PC-9 (cell line): ENCODE measurements at regions not wholly inside any gene's neighbourhood (a gene's known extent, or its start where the extent isn't known, plus 50 kb on each side); places are given as distances from the start of the nearest gene placed in this dataset.

ENCODE experiments used
- BruUV-seq: library from RNA; stranded (reverse); fragments of 400-500 nt; replicated peaks from 2 replicates; lab custom pipeline; 2021; lab: Mats Ljungman, UMichigan
- CTCF ChIA-PET: fragments of 300-600 bp; sonication (Branson Sonifier 250); formaldehyde crosslinking; loops from one replicate; lab custom pipeline; 2022; ENCODE audit warnings: antibody characterized with exemption; lab: Charles Lee
- POLR2A ChIA-PET: fragments of 300-600 bp; sonication (Branson Sonifier 250); formaldehyde crosslinking; loops from one replicate; lab custom pipeline; 2022; ENCODE audit warnings: antibody characterized with exemption; ENCODE audit not compliant: unreplicated experiment; lab: Charles Lee
- DNase-seq, 2 experiments: peaks; one replicate each; pipeline versions ENCODE4 v3.0.0 to v3.0.0-alpha.2; 2015 to 2022; ENCODE audit warnings: mixed read lengths in 1 of 2
- H2AFZ ChIP-seq: fragments of 200-600 bp; sonication (generic); 2 replicates; pipeline ENCODE4 v1.8.1; 2017; ENCODE audit warnings: antibody characterized with exemption
- H3F3A ChIP-seq: fragments of 200-600 bp; sonication (generic); 2 replicates; pipeline ENCODE4 v1.8.1; 2017; ENCODE audit warnings: antibody characterized with exemption, mild to moderate bottlenecking, low read depth; ENCODE audit not compliant: insufficient read depth
- H3K27ac ChIP-seq: fragments of 200-600 bp; sonication (generic); 2 replicates; pipeline ENCODE4 v1.6.1; 2016; ENCODE audit warnings: mixed run types
- H3K27me3 ChIP-seq: fragments of 200-600 bp; sonication (generic); 2 replicates; pipeline ENCODE4 v1.6.1; 2016; ENCODE audit warnings: low read depth, mixed run types; ENCODE audit not compliant: insufficient read depth
- H3K36me3 ChIP-seq: fragments of 200-600 bp; sonication (generic); 2 replicates; pipeline ENCODE4 v1.6.1; 2016; ENCODE audit warnings: low read depth, mixed run types
- H3K4me1 ChIP-seq: fragments of 200-600 bp; sonication (generic); replicated peaks from 2 replicates; pipeline ENCODE4 v1.6.1; 2016; ENCODE audit warnings: mixed run types; ENCODE audit not compliant: insufficient read depth
- H3K4me2 ChIP-seq: fragments of 200-600 bp; sonication (generic); 2 replicates; pipeline ENCODE4 v1.6.1; 2017; ENCODE audit warnings: mixed run types
- H3K4me3 ChIP-seq: fragments of 200-600 bp; sonication (generic); 2 replicates; pipeline ENCODE4 v1.6.1; 2016; ENCODE audit warnings: mixed run types
- H3K79me2 ChIP-seq: fragments of 200-600 bp; sonication (generic); 2 replicates; pipeline ENCODE4 v1.6.1; 2017; ENCODE audit warnings: low read depth, mixed run types
- H3K9me2 ChIP-seq: fragments of 200-600 bp; sonication (generic); 2 replicates; pipeline ENCODE4 v1.8.1; 2017; ENCODE audit warnings: mild to moderate bottlenecking; ENCODE audit not compliant: insufficient read depth
- H3K9me3 ChIP-seq: fragments of 200-600 bp; sonication (generic); 2 replicates; pipeline ENCODE4 v1.8.1; 2016; ENCODE audit warnings: low read depth; ENCODE audit not compliant: insufficient read depth
- H4K20me1 ChIP-seq: fragments of 200-600 bp; sonication (generic); 2 replicates; pipeline ENCODE4 v1.8.1; 2017; ENCODE audit not compliant: insufficient read depth
- EZH2 ChIP-seq: fragments of 200-600 bp; sonication (generic); IDR thresholded peaks from 2 replicates; pipeline ENCODE4 v1.8.0; 2017; ENCODE audit warnings: antibody characterized with exemption, low read depth
- intact Hi-C: fragments of 100-400 bp; cut with micrococcal nuclease; formaldehyde crosslinking; loops from one replicate; pipeline ENCODE4 v1.10.0; 2022; ENCODE audit not compliant: unreplicated experiment
- TF ChIP-seq, protein P1 (sequence below): fragments of 200-600 bp; sonication (generic); conservative IDR thresholded peaks from 2 replicates; pipeline ENCODE4 v1.6.1; 2017; ENCODE audit warnings: mixed run types, antibody characterized with exemption, mild to moderate bottlenecking, moderate library complexity

DNA sequence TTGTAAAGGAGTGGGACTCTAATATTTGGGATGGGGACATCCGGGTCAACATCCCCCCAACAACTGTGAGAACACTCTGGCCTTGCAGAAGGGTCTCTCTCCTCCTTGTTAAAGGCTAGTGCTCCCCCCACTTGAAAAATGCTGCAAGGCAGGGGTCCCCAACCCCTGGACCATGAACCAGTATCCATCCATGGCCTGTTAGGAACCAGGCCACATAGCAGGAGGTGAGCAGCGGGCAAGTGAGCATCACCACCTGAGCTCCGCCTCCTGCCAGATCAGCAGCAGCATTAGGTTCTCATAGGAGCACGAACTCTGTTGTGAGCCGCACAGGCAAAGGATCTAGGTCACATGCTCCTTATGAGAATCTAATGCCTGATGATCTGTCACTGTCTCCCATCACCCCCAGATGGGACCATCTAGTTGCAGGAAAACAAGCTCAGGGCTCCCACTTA, 243.9 kb upstream of the ID2 start:
- Histone ChIP-seq H3F3A (no peaks in the 10 kb centered on the region), H3K4me3 (no peak overlapping the region), H3K9me3 (no peaks in the 10 kb centered on the region), H3K79me2 (no peaks in the 10 kb centered on the region), H3K27ac (no peak overlapping the region), H3K36me3 (no peaks in the 10 kb centered on the region), H3K9me2 (no peaks in the 10 kb centered on the region), H3K4me2 (no peak overlapping the region), H3K27me3 (peaks cover 57% of the 10 kb centered on the region), H2AFZ (no peak overlapping the region), H3K4me1 (no peaks in the 10 kb centered on the region), H4K20me1 (no peaks in the 10 kb centered on the region)
- no peak for TF ChIP-seq EZH2
- TF ChIP-seq, protein P1, sequence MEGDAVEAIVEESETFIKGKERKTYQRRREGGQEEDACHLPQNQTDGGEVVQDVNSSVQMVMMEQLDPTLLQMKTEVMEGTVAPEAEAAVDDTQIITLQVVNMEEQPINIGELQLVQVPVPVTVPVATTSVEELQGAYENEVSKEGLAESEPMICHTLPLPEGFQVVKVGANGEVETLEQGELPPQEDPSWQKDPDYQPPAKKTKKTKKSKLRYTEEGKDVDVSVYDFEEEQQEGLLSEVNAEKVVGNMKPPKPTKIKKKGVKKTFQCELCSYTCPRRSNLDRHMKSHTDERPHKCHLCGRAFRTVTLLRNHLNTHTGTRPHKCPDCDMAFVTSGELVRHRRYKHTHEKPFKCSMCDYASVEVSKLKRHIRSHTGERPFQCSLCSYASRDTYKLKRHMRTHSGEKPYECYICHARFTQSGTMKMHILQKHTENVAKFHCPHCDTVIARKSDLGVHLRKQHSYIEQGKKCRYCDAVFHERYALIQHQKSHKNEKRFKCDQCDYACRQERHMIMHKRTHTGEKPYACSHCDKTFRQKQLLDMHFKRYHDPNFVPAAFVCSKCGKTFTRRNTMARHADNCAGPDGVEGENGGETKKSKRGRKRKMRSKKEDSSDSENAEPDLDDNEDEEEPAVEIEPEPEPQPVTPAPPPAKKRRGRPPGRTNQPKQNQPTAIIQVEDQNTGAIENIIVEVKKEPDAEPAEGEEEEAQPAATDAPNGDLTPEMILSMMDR: no peak
- DNase-seq: no peak
- CTCF ChIA-PET: no interaction called here
- intact Hi-C loops: no loop called here
- BruUV-seq: no TSS peak
- POLR2A ChIA-PET: no interaction called here

DNA sequence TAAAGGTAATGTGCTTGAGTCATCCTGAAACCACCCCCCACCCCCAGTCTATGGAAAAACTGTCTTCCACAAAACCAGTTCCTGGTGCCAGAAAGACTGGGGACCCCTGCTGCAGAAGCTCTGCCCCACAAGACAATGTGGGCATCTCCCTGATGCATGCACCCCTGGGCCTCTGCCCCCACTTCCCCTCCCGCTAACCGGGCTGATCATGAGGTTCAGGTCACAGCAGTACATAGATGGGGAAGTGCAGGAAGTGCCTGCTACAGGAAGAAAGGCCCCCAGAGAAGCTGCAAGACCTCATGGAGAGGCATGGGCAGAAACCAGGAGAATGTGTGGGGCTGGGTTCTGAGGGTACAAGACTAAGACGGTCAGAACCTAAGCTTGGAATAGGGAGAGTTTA, 243.4 kb upstream of the ID2 start:
- no peak overlapping the region for H2AFZ ChIP-seq
- no peak for TF ChIP-seq EZH2
- TF ChIP-seq, protein P1: no peak
- BruUV-seq: no TSS peak
- H3F3A ChIP-seq: no peaks in the 10 kb centered on the region
- no peaks in the 10 kb centered on the region for H4K20me1 ChIP-seq
- no peaks in the 10 kb centered on the region for H3K9me2 ChIP-seq
- H3K27me3 ChIP-seq: peaks cover 62% of the 10 kb centered on the region
- H3K4me3 ChIP-seq: no peak overlapping the region
- no peaks in the 10 kb centered on the region for H3K4me1 ChIP-seq
- DNase-seq: no peak
- no peaks in the 10 kb centered on the region for H3K79me2 ChIP-seq
- no peak overlapping the region for H3K27ac ChIP-seq
- intact Hi-C loops: no loop called here
- no peak overlapping the region for H3K4me2 ChIP-seq
- POLR2A ChIA-PET: no interaction called here
- H3K36me3 ChIP-seq: no peaks in the 10 kb centered on the region
- H3K9me3 ChIP-seq: no peaks in the 10 kb centered on the region
- CTCF ChIA-PET: no interaction called here

DNA sequence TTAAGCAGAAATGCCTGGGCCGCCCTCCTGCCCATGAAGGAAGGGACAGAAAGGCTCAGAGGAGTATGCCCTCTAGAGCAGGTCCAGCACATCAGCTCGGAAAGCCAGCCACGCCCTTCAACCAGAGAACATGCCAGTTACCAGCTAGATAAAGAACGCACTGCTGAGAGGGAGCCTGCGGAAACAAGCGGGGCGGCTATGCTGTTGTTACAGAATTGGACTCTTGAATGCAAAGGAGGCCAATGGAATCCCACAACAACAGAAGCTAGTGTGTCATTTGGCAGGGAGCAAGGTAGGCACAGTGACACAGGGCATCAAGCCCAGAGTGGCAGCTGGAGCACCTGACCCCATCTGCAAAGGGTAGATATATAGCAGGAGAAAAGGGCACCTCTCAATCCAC, 242.9 kb upstream of the ID2 start:
- H3K27ac ChIP-seq: no peak overlapping the region
- BruUV-seq: no TSS peak
- H4K20me1 ChIP-seq: no peaks in the 10 kb centered on the region
- H3K9me2 ChIP-seq: no peaks in the 10 kb centered on the region
- intact Hi-C loops: no loop called here
- TF ChIP-seq, protein P1: no peak
- no peak for TF ChIP-seq EZH2
- H3K4me2 ChIP-seq: no peak overlapping the region
- ChIA-PET CTCF (no interaction called here), POLR2A (interaction anchor here (0.7 kb wide), 1 partner anchor 1721 kb away, joined by 3 read pairs; no protein-coding TSS in a partner anchor)
- H3K9me3 ChIP-seq: no peaks in the 10 kb centered on the region
- H3K4me1 ChIP-seq: no peaks in the 10 kb centered on the region
- DNase-seq: no peak
- H3K4me3 ChIP-seq: no peak overlapping the region
- peaks cover 64% of the 10 kb centered on the region for H3K27me3 ChIP-seq
- no peaks in the 10 kb centered on the region for H3K36me3 ChIP-seq
- no peaks in the 10 kb centered on the region for H3F3A ChIP-seq
- no peaks in the 10 kb centered on the region for H3K79me2 ChIP-seq
- H2AFZ ChIP-seq: no peak overlapping the region
